ENCODE measurements at regions not wholly inside any gene's neighbourhood (a gene's known extent, or its start where the extent isn't known, plus 50 kb on each side); places are given as distances from the start of the nearest gene placed in this dataset.
"Not testable (repeated sequence)": the region's sequence is repeated elsewhere in the genome, so short reads cannot be mapped to it uniquely, and the experiment has no call there.

GRCh38 chr14:43547596-43547995, 959.5 kb downstream of the FSCB start:
- not testable (repeated sequence) for TF ChIP-seq CTCF (conservative IDR thresholded peaks at IDR 0.05; ENCODE audit: low read depth, low read length); EZH2 (IDR thresholded peaks at IDR 0.05; ENCODE audit: borderline replicate concordance, low read depth, low read length, poor library complexity, severe bottlenecking)
